SK-N-MC (cell line): ENCODE measurements at regions not wholly inside any gene's neighbourhood (a gene's known extent, or its start where the extent isn't known, plus 50 kb on each side); places are given as distances from the start of the nearest gene placed in this dataset.
"Not testable (repeated sequence)": the region's sequence is repeated elsewhere in the genome, so short reads cannot be mapped to it uniquely, and the experiment has no call there.

Experiments
- DNase-seq: peaks from one replicate; pipeline ENCODE4 v3.0.0-alpha.2; 2011; ENCODE audit warnings: low read depth, low spot score
- H3K27ac ChIP-seq: fragments of 200-600 bp; sonication (generic); 2 replicates; pipeline ENCODE4 v1.5.1; 2016; ENCODE audit warnings: mixed run types
- H3K36me3 ChIP-seq: fragments of 200-600 bp; sonication (generic); 2 replicates; pipeline ENCODE4 v1.6.1; 2017; ENCODE audit warnings: antibody characterized with exemption, low read length, mixed read lengths; ENCODE audit not compliant: insufficient read depth
- H3K4me3 ChIP-seq: fragments of 200-600 bp; sonication (generic); 2 replicates; pipeline ENCODE4 v1.5.1; 2016
- H3K9ac ChIP-seq: fragments of 200-600 bp; sonication (generic); 2 replicates; pipeline ENCODE4 v1.8.0; 2017; ENCODE audit warnings: mixed run types, mixed read lengths; ENCODE audit not compliant: insufficient read length
- H3K9me3 ChIP-seq: fragments of 200-600 bp; sonication (generic); 2 replicates; pipeline ENCODE4 v1.6.1; 2017; ENCODE audit warnings: low read depth, mild to moderate bottlenecking, antibody characterized with exemption, low read length, moderate library complexity, mixed read lengths
- EZH2 ChIP-seq: fragments of 200-600 bp; sonication (generic); IDR thresholded peaks from one replicate; pipeline ENCODE4 v1.6.1; 2017; ENCODE audit warnings: antibody characterized with exemption
- FOXP2 ChIP-seq: optimal IDR thresholded peaks from 2 replicates; pipeline ENCODE3; 2011; ENCODE audit warnings: mild to moderate bottlenecking, moderate library complexity; ENCODE audit not compliant: insufficient read depth; ENCODE audit errors: extremely low read length, control extremely low read depth
- POLR2AphosphoS5 ChIP-seq: IDR thresholded peaks from 2 replicates; pipeline ENCODE4 v1.6.1; 2012; ENCODE audit warnings: mild to moderate bottlenecking, low read depth, low read length, borderline replicate concordance

DNA sequence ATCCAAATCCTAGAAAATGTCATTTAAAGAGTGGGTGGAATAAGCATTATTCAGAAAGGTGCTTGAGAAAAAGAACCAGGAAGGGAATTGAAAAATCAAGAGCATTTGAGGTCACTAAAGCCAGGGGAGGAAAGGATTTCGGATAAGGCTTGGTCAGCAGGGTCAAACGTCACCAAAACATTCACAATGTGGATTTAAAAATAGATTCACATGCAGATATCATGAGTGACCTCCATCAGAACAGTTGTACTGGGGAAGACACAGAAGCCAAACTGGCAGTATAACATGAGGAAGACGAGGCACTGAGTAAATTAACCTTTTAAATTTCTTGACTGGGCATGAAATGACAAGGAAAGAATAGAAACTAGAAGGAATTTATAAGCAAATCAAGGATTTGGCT, 175.1 kb upstream of the CCDC196 start:
- H3K9ac ChIP-seq, result no peak overlapping the region
- DNase-seq, result no peak
- no peak overlapping the region for H3K4me3 ChIP-seq
- H3K27ac ChIP-seq, result no peak overlapping the region
- no peaks in the 10 kb centered on the region for H3K36me3 ChIP-seq
- no peaks in the 10 kb centered on the region for H3K9me3 ChIP-seq
- no peak for TF ChIP-seq EZH2
- TF ChIP-seq FOXP2, result no peak
- no peak for TF ChIP-seq POLR2AphosphoS5

DNA sequence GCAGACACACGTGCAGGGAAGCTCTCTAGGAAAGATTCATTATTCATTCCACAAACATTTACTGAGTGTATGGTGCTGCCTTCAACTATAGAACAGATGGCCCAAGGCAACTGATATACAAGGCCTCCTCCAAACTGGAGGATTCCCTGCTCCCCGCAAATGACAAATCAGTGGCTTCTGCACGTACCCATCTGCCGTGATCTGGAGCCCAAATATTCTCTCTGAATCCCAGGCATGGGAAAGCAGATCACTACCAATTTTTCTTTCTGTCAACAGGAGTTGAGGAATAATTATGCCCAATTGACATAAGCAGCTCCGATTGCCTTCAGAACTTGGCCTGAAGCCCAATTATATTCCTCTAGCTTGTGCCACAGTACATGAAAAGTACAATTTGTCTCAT, 174.2 kb upstream of the CCDC196 start:
- TF ChIP-seq POLR2AphosphoS5 (no peak), EZH2 (no peak), FOXP2 (no peak)
- Histone ChIP-seq H3K9ac (no peak overlapping the region), H3K27ac (no peak overlapping the region), H3K4me3 (no peak overlapping the region), H3K36me3 (no peaks in the 10 kb centered on the region), H3K9me3 (no peaks in the 10 kb centered on the region)
- DNase-seq, result no peak

DNA sequence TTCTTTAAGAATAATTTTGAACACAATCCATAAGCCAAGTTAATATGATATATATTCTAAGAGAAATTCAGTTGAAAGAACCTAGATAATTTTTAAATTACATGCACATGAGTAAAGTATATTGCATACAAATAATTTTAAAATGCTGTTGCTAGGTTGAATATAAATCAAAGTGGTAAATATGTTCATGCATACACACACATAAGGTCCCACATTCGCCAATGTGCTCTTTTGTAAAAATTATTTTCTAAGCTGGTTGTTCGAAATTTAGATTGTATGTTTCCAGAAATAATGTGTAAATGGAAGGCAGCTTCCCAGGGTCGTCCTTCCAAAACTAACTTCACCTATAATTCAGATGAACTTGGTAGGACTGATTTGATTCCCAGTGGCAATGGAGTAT, 173.7 kb upstream of the CCDC196 start:
- no peaks in the 10 kb centered on the region for H3K36me3 ChIP-seq
- no peak for DNase-seq
- H3K27ac ChIP-seq, result no peak overlapping the region
- TF ChIP-seq EZH2 (no peak), POLR2AphosphoS5 (no peak), FOXP2 (no peak)
- no peak overlapping the region for H3K4me3 ChIP-seq
- H3K9me3 ChIP-seq, result no peaks in the 10 kb centered on the region
- H3K9ac ChIP-seq, result no peak overlapping the region

DNA sequence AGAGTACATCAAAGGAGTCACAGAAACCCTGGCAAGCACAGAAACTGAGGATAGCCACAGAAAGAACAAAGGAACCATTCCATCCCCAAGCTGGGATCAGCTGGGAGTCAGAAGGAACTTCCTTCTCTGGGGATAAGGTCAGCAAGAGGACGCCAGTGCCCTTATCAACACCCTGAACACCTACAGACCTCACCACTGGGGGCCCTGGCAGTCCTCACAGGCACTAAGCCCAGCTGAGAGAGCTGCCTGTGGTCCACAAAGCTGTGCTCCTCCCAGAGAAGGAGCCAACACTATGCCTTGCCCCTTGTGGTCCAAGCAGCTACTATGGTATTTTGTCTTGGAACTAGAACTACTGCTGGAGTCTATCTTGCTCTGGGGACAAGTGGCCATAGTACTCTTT, 171.1 kb upstream of the CCDC196 start:
- Histone ChIP-seq H3K27ac (no peak overlapping the region), H3K9ac (no peak overlapping the region), H3K36me3 (no peaks in the 10 kb centered on the region), H3K9me3 (no peaks in the 10 kb centered on the region), H3K4me3 (no peak overlapping the region)
- DNase-seq, result no peak
- TF ChIP-seq FOXP2, result no peak
- TF ChIP-seq POLR2AphosphoS5, result no peak
- TF ChIP-seq EZH2, result no peak

DNA sequence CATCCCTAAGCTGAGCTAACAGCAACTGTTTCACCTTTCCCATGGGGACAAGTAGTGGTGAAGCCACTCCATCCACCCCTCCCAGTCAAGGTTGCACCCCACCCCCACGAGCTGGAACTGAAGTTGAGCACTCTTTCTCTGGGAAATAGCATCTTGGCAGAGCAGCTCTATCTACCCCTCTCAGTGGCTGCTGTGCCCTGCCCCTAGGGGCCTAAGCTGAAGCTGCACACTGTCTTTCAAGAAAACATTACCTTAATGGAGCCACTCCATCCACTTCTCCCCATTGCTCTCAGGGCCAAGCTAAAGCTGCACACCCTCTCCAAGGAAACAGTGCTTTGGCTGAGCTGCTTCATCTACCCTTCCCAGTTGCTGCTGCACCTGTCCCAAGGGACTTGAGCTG, 170.6 kb upstream of the CCDC196 start:
- H3K36me3 ChIP-seq, result no peaks in the 10 kb centered on the region
- DNase-seq, result no peak
- no peak overlapping the region for H3K27ac ChIP-seq
- H3K4me3 ChIP-seq, result no peak overlapping the region
- H3K9ac ChIP-seq, result no peak overlapping the region
- H3K9me3 ChIP-seq, result no peaks in the 10 kb centered on the region
- TF ChIP-seq EZH2 (no peak), FOXP2 (no peak), POLR2AphosphoS5 (no peak)

DNA sequence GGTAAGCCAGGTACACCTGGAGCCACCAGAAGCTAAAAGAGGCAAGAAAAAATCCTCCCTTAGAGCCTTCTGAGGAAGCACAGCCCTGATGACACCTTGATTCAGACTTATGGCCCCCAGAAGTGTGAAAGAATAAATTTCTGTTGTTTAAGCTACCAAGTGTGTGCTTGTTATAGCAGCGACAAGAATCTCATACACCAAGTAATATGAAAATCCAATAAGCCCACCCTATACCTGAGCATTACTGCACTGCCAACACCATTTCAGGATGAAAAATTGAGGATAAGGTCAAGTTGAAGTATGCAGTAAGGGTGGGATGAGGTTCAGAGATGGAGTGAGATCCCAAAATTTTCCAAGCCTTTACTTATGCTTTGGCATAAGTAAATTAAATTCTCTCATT, 163.6 kb upstream of the CCDC196 start:
- DNase-seq, result no peak
- no peak overlapping the region for H3K9ac ChIP-seq
- H3K9me3 ChIP-seq, result no peaks in the 10 kb centered on the region
- H3K27ac ChIP-seq, result no peak overlapping the region
- no peaks in the 10 kb centered on the region for H3K36me3 ChIP-seq
- no peak overlapping the region for H3K4me3 ChIP-seq
- TF ChIP-seq FOXP2, result no peak
- TF ChIP-seq EZH2, result no peak
- no peak for TF ChIP-seq POLR2AphosphoS5

DNA sequence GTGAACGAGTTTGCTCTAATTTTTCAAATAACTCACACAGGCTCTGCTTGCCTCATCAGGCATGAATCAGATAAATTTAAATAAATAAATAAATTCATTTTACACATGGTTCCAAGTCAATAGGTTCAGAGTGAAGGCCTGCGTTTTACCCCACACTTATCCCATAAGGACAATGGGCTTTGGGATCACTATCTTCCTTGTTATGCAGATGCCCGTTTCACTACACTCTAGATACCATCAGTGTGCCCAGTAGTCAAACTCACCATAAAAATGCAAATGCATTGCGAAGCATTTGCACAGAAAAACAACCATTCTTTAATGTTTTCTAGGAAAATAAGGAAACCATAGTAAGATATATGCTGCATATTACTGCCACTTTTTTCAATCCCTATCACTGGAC, 155.9 kb upstream of the CCDC196 start:
- no peaks in the 10 kb centered on the region for H3K9me3 ChIP-seq
- TF ChIP-seq FOXP2 (no peak), EZH2 (no peak), POLR2AphosphoS5 (no peak)
- H3K9ac ChIP-seq, result no peak overlapping the region
- no peak for DNase-seq
- no peaks in the 10 kb centered on the region for H3K36me3 ChIP-seq
- H3K27ac ChIP-seq, result no peak overlapping the region
- H3K4me3 ChIP-seq, result no peak overlapping the region

DNA sequence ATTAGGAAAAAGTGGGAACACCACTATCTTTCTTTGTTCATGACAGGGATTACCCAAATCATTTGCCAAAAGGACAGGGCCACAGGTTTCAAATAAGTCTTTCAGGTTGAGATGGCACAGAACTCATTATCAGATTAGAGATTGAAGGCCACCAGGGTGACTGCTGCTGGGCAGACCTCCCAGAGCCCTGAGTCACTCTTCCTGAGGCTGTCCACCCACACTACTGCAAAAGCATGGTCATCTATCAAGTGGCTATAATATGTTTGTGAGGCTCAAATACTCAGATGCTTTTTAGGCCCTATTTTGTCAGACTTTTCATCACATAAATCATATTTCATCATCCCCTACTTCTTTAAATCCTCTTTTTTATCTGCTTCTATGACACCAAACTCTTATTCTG, 155.3 kb upstream of the CCDC196 start:
- Histone ChIP-seq H3K9me3 (no peaks in the 10 kb centered on the region), H3K36me3 (no peaks in the 10 kb centered on the region), H3K27ac (no peak overlapping the region), H3K9ac (no peak overlapping the region), H3K4me3 (no peak overlapping the region)
- TF ChIP-seq FOXP2, result no peak
- TF ChIP-seq EZH2, result no peak
- TF ChIP-seq POLR2AphosphoS5, result no peak
- no peak for DNase-seq

DNA sequence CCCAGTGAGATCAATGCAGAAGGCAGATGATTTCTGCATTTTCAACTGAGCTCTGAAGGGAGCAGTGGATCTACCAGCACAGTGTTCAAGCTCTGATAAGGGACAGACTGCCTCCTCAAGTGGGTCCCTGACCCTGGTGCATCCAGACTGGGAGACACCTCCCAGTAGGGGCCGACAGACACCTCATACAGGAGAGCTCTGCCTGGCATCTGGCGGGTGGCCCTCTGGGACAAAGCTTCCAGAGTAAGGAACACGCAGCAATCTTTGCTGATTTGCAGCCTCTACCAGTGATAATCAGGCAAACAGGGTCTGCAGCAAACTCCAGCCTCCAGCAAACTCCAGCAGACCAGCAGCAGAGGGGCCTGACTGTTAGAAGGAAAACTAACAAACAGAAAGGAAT, 152.9 kb upstream of the CCDC196 start:
- H3K36me3 ChIP-seq, DNase-seq, H3K9ac ChIP-seq, H3K9me3 ChIP-seq, H3K27ac ChIP-seq, H3K4me3 ChIP-seq: not testable (repeated sequence)

DNA sequence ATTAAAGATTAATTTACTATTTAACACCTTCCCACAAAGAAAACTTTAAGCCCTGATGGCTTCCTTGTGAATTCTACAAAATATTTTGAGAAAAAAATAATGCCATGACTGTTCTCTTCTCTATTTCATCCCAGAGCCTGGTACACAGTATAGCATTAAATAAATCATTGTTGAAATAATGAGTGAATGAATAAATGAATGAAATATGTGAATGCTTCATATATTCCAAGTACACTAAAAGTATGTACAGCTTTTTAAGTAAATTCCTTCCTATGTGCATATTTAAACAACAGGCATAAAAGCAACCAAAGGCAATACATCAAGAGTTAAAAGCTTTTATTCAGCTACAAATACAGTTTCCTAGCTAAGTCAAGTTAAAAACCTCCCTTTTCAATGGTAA, 144.9 kb upstream of the CCDC196 start:
- Histone ChIP-seq H3K9ac (no peak overlapping the region), H3K9me3 (no peaks in the 10 kb centered on the region), H3K27ac (no peak overlapping the region), H3K36me3 (no peaks in the 10 kb centered on the region), H3K4me3 (no peak overlapping the region)
- no peak for DNase-seq
- TF ChIP-seq POLR2AphosphoS5 (no peak), EZH2 (no peak), FOXP2 (no peak)

DNA sequence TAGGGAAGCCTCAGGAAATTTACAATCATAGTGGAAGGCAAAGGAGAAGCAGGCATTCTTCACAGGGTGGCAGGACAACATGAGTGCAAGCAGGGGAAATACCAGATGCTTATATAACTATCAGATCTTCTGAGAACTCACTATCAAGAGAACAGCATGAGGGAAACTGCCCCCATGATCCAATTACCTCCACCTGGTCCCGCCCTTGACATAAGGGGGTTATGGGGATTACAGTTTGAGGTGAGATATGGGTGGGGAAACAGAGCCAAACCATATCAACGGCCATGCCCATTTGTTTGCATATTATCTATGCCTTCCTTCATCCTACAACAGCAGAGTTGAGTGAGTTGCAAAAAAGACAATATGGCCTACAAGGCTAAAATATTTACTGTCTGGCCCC, 140.2 kb upstream of the CCDC196 start:
- H3K36me3 ChIP-seq, result no peaks in the 10 kb centered on the region
- TF ChIP-seq FOXP2 (no peak), EZH2 (no peak), POLR2AphosphoS5 (no peak)
- H3K9me3 ChIP-seq, result no peaks in the 10 kb centered on the region
- no peak for DNase-seq
- no peak overlapping the region for H3K9ac ChIP-seq
- H3K27ac ChIP-seq, result no peak overlapping the region
- no peak overlapping the region for H3K4me3 ChIP-seq
